Prostate gland (tissue), 2 donors: ENCODE measurements at regions not wholly inside any gene's neighbourhood (a gene's known extent, or its start where the extent isn't known, plus 50 kb on each side); places are given as distances from the start of the nearest gene placed in this dataset.

ENCODE experiments used
- DNase-seq: peaks from one replicate; pipeline ENCODE4 v3.0.0-alpha.2; 2019; ENCODE audit warnings: low spot score
- H3K27ac ChIP-seq, 2 donors: fragments of 200-600 bp; sonication (generic); 2 replicates each; pipeline ENCODE4 v1.5.1; 2017 to 2019
- H3K27me3 ChIP-seq: fragments of 200-600 bp; sonication (generic); replicated peaks from 2 replicates; pipeline ENCODE4 v1.5.1; 2019; ENCODE audit not compliant: insufficient read depth
- H3K36me3 ChIP-seq, 2 donors: fragments of 200-600 bp; sonication (generic); 1 replicate in 1 of 2; 2 replicates in 1 of 2; pipeline versions ENCODE4 v1.5.1 to v1.8.1; 2017 to 2019
- H3K4me1 ChIP-seq: fragments of 200-600 bp; sonication (generic); replicated peaks from 2 replicates; pipeline ENCODE4 v1.5.1; 2019
- H3K4me3 ChIP-seq, 2 donors: fragments of 200-600 bp; sonication (generic); 2 replicates each; pipeline ENCODE4 v1.5.1; 2017 to 2019
- H3K9me3 ChIP-seq: fragments of 200-600 bp; sonication (generic); 2 replicates; pipeline ENCODE4 v1.5.1; 2017
- POLR2A ChIP-seq: fragments of 450-650 bp; IDR thresholded peaks from one replicate; pipeline ENCODE4 v1.6.1; 2016; ENCODE audit warnings: antibody characterized with exemption, mild to moderate bottlenecking
- POLR2AphosphoS5 ChIP-seq: sonication (generic); formaldehyde crosslinking; IDR thresholded peaks from one replicate; pipeline ENCODE4 v1.6.1; 2017; ENCODE audit warnings: antibody characterized with exemption
- WGBS: methylation state at CpG from one replicate; pipeline ENCODE4 v1.1.5; 2018; 5-methylcytosine and 5-hydroxymethylcytosine counted together
- intact Hi-C: fragments of 100-400 bp; cut with DNase I; formaldehyde crosslinking; loops from one replicate; pipeline ENCODE4 v1.14.2; 2022
- TF ChIP-seq, protein P1 (sequence below), 4 experiments: fragments of 200-600 bp in 2 of 4; fragments of 450-650 bp in 2 of 4; sonication (generic) in 2 of 4; IDR thresholded peaks; 1 replicate in 3 of 4; 2 replicates in 1 of 4; pipeline ENCODE4 v1.5.1; 2016 to 2019; ENCODE audit warnings: antibody characterized with exemption in 4 of 4, mild to moderate bottlenecking in 2 of 4, moderate library complexity in 2 of 4

GRCh38 chr17:65320820-65321219 is 183.7 kb downstream of the RGS9 start:
- Histone ChIP-seq H3K27me3 (no peaks in the 10 kb centered on the region), H3K36me3 (no peaks in the 10 kb centered on the region), H3K27ac (no peak overlapping the region), H3K4me1 (no peaks in the 10 kb centered on the region), H3K9me3 (no peaks in the 10 kb centered on the region), H3K4me3 (no peak overlapping the region)
- WGBS = 74% methylated on average over 5 of the region's 5 CpGs
- TF ChIP-seq POLR2AphosphoS5 (no peak), POLR2A (no peak)
- TF ChIP-seq, protein P1, sequence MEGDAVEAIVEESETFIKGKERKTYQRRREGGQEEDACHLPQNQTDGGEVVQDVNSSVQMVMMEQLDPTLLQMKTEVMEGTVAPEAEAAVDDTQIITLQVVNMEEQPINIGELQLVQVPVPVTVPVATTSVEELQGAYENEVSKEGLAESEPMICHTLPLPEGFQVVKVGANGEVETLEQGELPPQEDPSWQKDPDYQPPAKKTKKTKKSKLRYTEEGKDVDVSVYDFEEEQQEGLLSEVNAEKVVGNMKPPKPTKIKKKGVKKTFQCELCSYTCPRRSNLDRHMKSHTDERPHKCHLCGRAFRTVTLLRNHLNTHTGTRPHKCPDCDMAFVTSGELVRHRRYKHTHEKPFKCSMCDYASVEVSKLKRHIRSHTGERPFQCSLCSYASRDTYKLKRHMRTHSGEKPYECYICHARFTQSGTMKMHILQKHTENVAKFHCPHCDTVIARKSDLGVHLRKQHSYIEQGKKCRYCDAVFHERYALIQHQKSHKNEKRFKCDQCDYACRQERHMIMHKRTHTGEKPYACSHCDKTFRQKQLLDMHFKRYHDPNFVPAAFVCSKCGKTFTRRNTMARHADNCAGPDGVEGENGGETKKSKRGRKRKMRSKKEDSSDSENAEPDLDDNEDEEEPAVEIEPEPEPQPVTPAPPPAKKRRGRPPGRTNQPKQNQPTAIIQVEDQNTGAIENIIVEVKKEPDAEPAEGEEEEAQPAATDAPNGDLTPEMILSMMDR (IDR thresholded peaks at IDR 0.05) = no peak
- intact Hi-C loops = no loop called here
- DNase-seq = no peak

GRCh38 chr17:65314212-65314611 is 177.0 kb downstream of the RGS9 start:
- intact Hi-C loops = no loop called here

GRCh38 chr17:65312718-65313377 is 175.7 kb downstream of the RGS9 start:
- intact Hi-C loops = no loop called here
- no peak overlapping the region for H3K27ac ChIP-seq
- no peaks in the 10 kb centered on the region for H3K27me3 ChIP-seq
- no peaks in the 10 kb centered on the region for H3K36me3 ChIP-seq
- no peak overlapping the region for H3K4me3 ChIP-seq
- WGBS = 27% methylated on average over 6 of the region's 6 CpGs
- no peaks in the 10 kb centered on the region for H3K9me3 ChIP-seq
- TF ChIP-seq POLR2A = no peak
- TF ChIP-seq, protein P1 (IDR thresholded peaks at IDR 0.05) = no peak
- no peak for TF ChIP-seq POLR2AphosphoS5
- no peak for DNase-seq
- no peaks in the 10 kb centered on the region for H3K4me1 ChIP-seq

More at GRCh38 chr17:65314212-65314611, 177.0 kb downstream of the RGS9 start:
- no peak for TF ChIP-seq POLR2A
- TF ChIP-seq, protein P1 (IDR thresholded peaks at IDR 0.05) = no peak
- TF ChIP-seq POLR2AphosphoS5 = no peak
- Histone ChIP-seq H3K4me1 (no peaks in the 10 kb centered on the region), H3K27me3 (no peaks in the 10 kb centered on the region), H3K4me3 (no peak overlapping the region), H3K36me3 (no peaks in the 10 kb centered on the region), H3K27ac (no peak overlapping the region), H3K9me3 (no peaks in the 10 kb centered on the region)
- 75% methylated on average over 6 of the region's 6 CpGs for WGBS
- no peak for DNase-seq

GRCh38 chr17:65311261-65311660 is 174.1 kb downstream of the RGS9 start:
- H3K4me3 ChIP-seq = no peak overlapping the region
- 98% methylated on average over 5 of the region's 5 CpGs for WGBS
- H3K4me1 ChIP-seq = no peaks in the 10 kb centered on the region
- intact Hi-C loops = no loop called here
- no peaks in the 10 kb centered on the region for H3K9me3 ChIP-seq
- no peak for DNase-seq
- no peak overlapping the region for H3K27ac ChIP-seq
- no peaks in the 10 kb centered on the region for H3K27me3 ChIP-seq
- TF ChIP-seq POLR2AphosphoS5 = no peak
- no peaks in the 10 kb centered on the region for H3K36me3 ChIP-seq

- no peaks in the 10 kb centered on the region for H3K9me3 ChIP-seq
- WGBS = 96% methylated on average over 3 of the region's 3 CpGs
- H3K36me3 ChIP-seq = no peaks in the 10 kb centered on the region
- intact Hi-C loops = no loop called here
- no peak for DNase-seq
- no peaks in the 10 kb centered on the region for H3K27me3 ChIP-seq
- H3K4me1 ChIP-seq = no peaks in the 10 kb centered on the region
- TF ChIP-seq POLR2AphosphoS5 (no peak), POLR2A (no peak)
- TF ChIP-seq, protein P1 (IDR thresholded peaks at IDR 0.05) = no peak
- no peak overlapping the region for H3K27ac ChIP-seq
- H3K4me3 ChIP-seq = no peak overlapping the region
Measured at GRCh38 chr17:65307961-65308316, 170.8 kb downstream of the RGS9 start.
